ENCODE measurements at regions not wholly inside any gene's neighbourhood (a gene's known extent, or its start where the extent isn't known, plus 50 kb on each side); places are given as distances from the start of the nearest gene placed in this dataset.

GRCh38 chr6:71675386-71675785 is 211.0 kb upstream of the RIMS1 start:
- H3K27ac ChIP-seq (ENCODE audit: control insufficient read depth, insufficient read depth), result no peak overlapping the region
- H3K27me3 ChIP-seq (replicated peaks in 1 of 2; ENCODE audit: control insufficient read depth in 2 of 2, insufficient read depth in 2 of 2, low read length in 1 of 2), result no peaks in the 10 kb centered on the region
- BruUV-seq (replicated peaks), result no TSS peak
- ChIA-PET SMC1A (ENCODE audit: uncharacterized antibody, unreplicated experiment) (no interaction called here), RAD21 (ENCODE audit: unreplicated experiment) (no interaction called here), POLR2A (no interaction called here), CTCF (interaction anchor here (1.5 kb wide), 1 partner anchor 16 kb away, joined by 3 read pairs; no protein-coding TSS in a partner anchor)
- no peaks in the 10 kb centered on the region for H3K9me3 ChIP-seq (replicated peaks; ENCODE audit: control insufficient read depth, insufficient read depth, low read length)
- no peak for TF ChIP-seq SREBF2 (IDR thresholded peaks at IDR 0.05; ENCODE audit: low read length)
- intact Hi-C loops (cut with micrococcal nuclease; ENCODE audit: unreplicated experiment) (no loop called here), in situ Hi-C loops (cut with MboI) (no loop called here)
- 0% methylated on average over 1 of the region's 1 CpG for WGBS (ENCODE audit: insufficient coverage, insufficient replicate concordance, low lambda C conversion rate, missing lambda C conversion rate)
- no peak for ATAC-seq
- FAIRE-seq, result no peak
- H2AFZ ChIP-seq (ENCODE audit: control insufficient read depth, low read depth, low read length), result no peak overlapping the region
- H3K79me2 ChIP-seq (ENCODE audit: control insufficient read depth, insufficient read depth, low read length), result no peaks in the 10 kb centered on the region
- no peak overlapping the region for H3K4me3 ChIP-seq
- no peak for DNase-seq (ENCODE audit: low read depth, low spot score)
- no peak overlapping the region for H3K9ac ChIP-seq (ENCODE audit: control insufficient read depth, insufficient read depth, low read length)
- no peak overlapping the region for H3K4me2 ChIP-seq (ENCODE audit: control insufficient read depth, insufficient read depth)
- H3K36me3 ChIP-seq (ENCODE audit: control insufficient read depth in 2 of 2, insufficient read depth in 2 of 2, low read length in 1 of 2), result no peaks in the 10 kb centered on the region
- no peaks in the 10 kb centered on the region for H4K20me1 ChIP-seq (ENCODE audit: control insufficient read depth, insufficient read depth)
- no peaks in the 10 kb centered on the region for H3K4me1 ChIP-seq (ENCODE audit: control insufficient read depth, insufficient read depth, low read length)

DNA sequence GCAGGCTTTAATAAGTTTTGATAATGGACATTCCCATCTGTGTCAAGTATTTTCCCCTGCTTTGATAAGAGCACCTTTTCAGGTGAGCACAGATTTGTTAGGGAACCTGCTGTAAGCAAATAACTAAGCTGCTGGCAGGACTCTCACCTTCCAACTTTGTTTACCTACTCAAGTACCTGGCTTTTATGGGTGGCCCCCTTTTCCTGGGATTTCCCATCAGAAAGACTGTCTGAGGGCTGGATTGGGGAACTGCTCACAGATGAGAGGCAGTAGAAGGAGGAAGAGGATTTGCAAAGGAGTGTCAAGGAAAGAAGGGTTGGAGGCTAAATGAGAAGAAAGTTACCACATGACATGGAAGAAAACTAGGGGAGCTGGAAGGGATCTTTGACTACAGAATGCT is 210.1 kb upstream of the RIMS1 start:
- H4K20me1 ChIP-seq (ENCODE audit: control insufficient read depth, insufficient read depth), result no peaks in the 10 kb centered on the region
- no peaks in the 10 kb centered on the region for H3K9me3 ChIP-seq (replicated peaks; ENCODE audit: control insufficient read depth, insufficient read depth, low read length)
- H3K4me1 ChIP-seq (ENCODE audit: control insufficient read depth, insufficient read depth, low read length), result no peaks in the 10 kb centered on the region
- intact Hi-C loops (cut with micrococcal nuclease; ENCODE audit: unreplicated experiment) (no loop called here), in situ Hi-C loops (cut with MboI) (no loop called here)
- no TSS peak for BruUV-seq (replicated peaks)
- ChIA-PET POLR2A (no interaction called here), RAD21 (ENCODE audit: unreplicated experiment) (no interaction called here), CTCF (no interaction called here), SMC1A (ENCODE audit: uncharacterized antibody, unreplicated experiment) (no interaction called here)
- no peaks in the 10 kb centered on the region for H3K36me3 ChIP-seq (ENCODE audit: control insufficient read depth in 2 of 2, insufficient read depth in 2 of 2, low read length in 1 of 2)
- H3K79me2 ChIP-seq (ENCODE audit: control insufficient read depth, insufficient read depth, low read length), result no peaks in the 10 kb centered on the region
- H3K4me3 ChIP-seq, result no peak overlapping the region
- no peak overlapping the region for H2AFZ ChIP-seq (ENCODE audit: control insufficient read depth, low read depth, low read length)
- H3K27me3 ChIP-seq (replicated peaks in 1 of 2; ENCODE audit: control insufficient read depth in 2 of 2, insufficient read depth in 2 of 2, low read length in 1 of 2), result no peaks in the 10 kb centered on the region
- FAIRE-seq (no peak), DNase-seq (ENCODE audit: low read depth, low spot score) (no peak), ATAC-seq (no peak)
- TF ChIP-seq STAT3 (IDR thresholded peaks at IDR 0.05; ENCODE audit: low read depth, low read length) (no peak), HDAC6 (IDR thresholded peaks at IDR 0.05; ENCODE audit: unreplicated experiment) (no peak), CHD1 (IDR thresholded peaks at IDR 0.05; ENCODE audit: low read depth, low read length) (no peak), POLR2A (IDR thresholded peaks at IDR 0.05; ENCODE audit: low read depth, low read length) (no peak), BMI1 (IDR thresholded peaks at IDR 0.05; ENCODE audit: borderline replicate concordance) (no peak)
- H3K27ac ChIP-seq (ENCODE audit: control insufficient read depth, insufficient read depth), result no peak overlapping the region
- no peak overlapping the region for H3K4me2 ChIP-seq (ENCODE audit: control insufficient read depth, insufficient read depth)
- H3K9ac ChIP-seq (ENCODE audit: control insufficient read depth, insufficient read depth, low read length), result no peak overlapping the region
